Memory B cell (primary cell): ENCODE measurements at regions not wholly inside any gene's neighbourhood (a gene's known extent, or its start where the extent isn't known, plus 50 kb on each side); places are given as distances from the start of the nearest gene placed in this dataset.

Experiments used
- ATAC-seq: fragments of 150-1000 bp; cut with Tn5 transposase; 2 replicates; pipeline ENCODE4 v1.10.0; 2021; ENCODE audit warnings: low read depth, mild to moderate bottlenecking, moderate library complexity
- DNase-seq, 2 donors: peaks; one replicate each; pipeline ENCODE4 v3.0.0; 2022; ENCODE audit warnings: low spot score in 2 of 2
- H3K27ac Mint-ChIP-seq: one replicate; pipeline ENCODE4 v1.8.0; 2022; ENCODE audit warnings: mild to moderate bottlenecking, moderate library complexity, mixed read lengths
- H3K27me3 Mint-ChIP-seq: one replicate; pipeline ENCODE4 v1.8.0; 2022; ENCODE audit warnings: mixed read lengths
- H3K36me3 Mint-ChIP-seq: one replicate; pipeline ENCODE4 v1.8.0; 2022; ENCODE audit warnings: mild to moderate bottlenecking, mixed read lengths
- H3K4me1 Mint-ChIP-seq: one replicate; pipeline ENCODE4 v1.8.0; 2022; ENCODE audit warnings: mixed read lengths
- H3K4me3 Mint-ChIP-seq: one replicate; pipeline ENCODE4 v1.8.0; 2022; ENCODE audit warnings: mild to moderate bottlenecking, moderate library complexity, mixed read lengths
- H3K9me3 Mint-ChIP-seq: one replicate; pipeline ENCODE4 v1.8.0; 2022; ENCODE audit warnings: mixed read lengths

- peaks cover 25% of the 10 kb centered on the region for H3K36me3 Mint-ChIP-seq
Observed at GRCh38 chr9:110148384-110148783, 59.6 kb downstream of the C9orf152 start.

GRCh38 chr9:110148891-110149290 is 59.1 kb downstream of the C9orf152 start:
- H3K4me3 Mint-ChIP-seq = peak overlapping the region; percentile 90

More at GRCh38 chr9:110148384-110148783, 59.6 kb downstream of the C9orf152 start:
- peak in 1 of 2 donors; percentile 42 for DNase-seq
- peaks cover 71% of the 10 kb centered on the region for H3K4me1 Mint-ChIP-seq
- peaks cover 4% of the 10 kb centered on the region for H3K9me3 Mint-ChIP-seq
- H3K4me3 Mint-ChIP-seq = peak overlapping the region; percentile 90
- peak overlapping the region; percentile 93 for H3K27ac Mint-ChIP-seq
- ATAC-seq = peak; percentile 57
- H3K27me3 Mint-ChIP-seq = no peaks in the 10 kb centered on the region

More at GRCh38 chr9:110148891-110149290, 59.1 kb downstream of the C9orf152 start:
- H3K36me3 Mint-ChIP-seq = peaks cover 25% of the 10 kb centered on the region
- no peaks in the 10 kb centered on the region for H3K27me3 Mint-ChIP-seq
- peaks cover 4% of the 10 kb centered on the region for H3K9me3 Mint-ChIP-seq
- ATAC-seq (no peak), DNase-seq (no peak)
- peaks cover 70% of the 10 kb centered on the region for H3K4me1 Mint-ChIP-seq
- H3K27ac Mint-ChIP-seq = peak overlapping the region; percentile 93
